Fibroblast of lung (primary cell): ENCODE measurements at regions not wholly inside any gene's neighbourhood (a gene's known extent, or its start where the extent isn't known, plus 50 kb on each side); places are given as distances from the start of the nearest gene placed in this dataset.

Experiments
- CTCF ChIP-seq, 2 donors: IDR thresholded peaks in 1 of 2; conservative IDR thresholded peaks in 1 of 2; 1 replicate in 1 of 2; 2 replicates in 1 of 2; pipeline ENCODE4 v1.5.1; 2011 to 2012; ENCODE audit warnings: low read length in 2 of 2, control low read depth in 1 of 2, inconsistent platforms in 1 of 2, low read depth in 1 of 2, mild to moderate bottlenecking in 1 of 2
- EZH2 ChIP-seq: IDR thresholded peaks from 2 replicates; pipeline ENCODE4 v1.5.1; 2012; ENCODE audit warnings: low read length, control low read depth, mild to moderate bottlenecking; ENCODE audit errors: missing control alignments

DNA sequence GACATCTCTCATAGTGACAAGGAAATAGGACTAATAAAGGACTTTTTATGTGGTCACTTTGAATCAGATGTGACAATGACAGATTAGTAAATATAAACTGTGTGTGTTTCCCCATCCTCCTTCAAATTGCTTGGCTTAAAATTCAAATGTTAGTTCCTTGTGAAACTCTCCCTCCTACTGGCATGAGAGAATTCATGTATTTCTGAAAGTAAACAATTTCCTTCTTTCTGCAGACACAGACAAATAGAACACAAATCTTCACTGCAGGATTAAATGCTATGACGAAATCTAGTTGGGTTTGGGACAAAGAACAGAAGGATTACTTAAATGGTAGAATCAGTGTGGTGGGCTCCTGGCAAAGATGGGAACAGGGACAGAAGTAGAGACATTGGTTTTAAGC is 328.7 kb upstream of the FAM98A start:
- TF ChIP-seq EZH2 (no peak), CTCF (conservative IDR thresholded peaks at IDR 0.05 in 1 of 2, IDR thresholded peaks at IDR 0.05 in 1 of 2; ENCODE audit: low read depth in 1 of 2, low read length in 2 of 2) (no peak)
